Caco-2 (cell line): ENCODE measurements at regions not wholly inside any gene's neighbourhood (a gene's known extent, or its start where the extent isn't known, plus 50 kb on each side); places are given as distances from the start of the nearest gene placed in this dataset.

Source experiments
- BruUV-seq: library from RNA; stranded (reverse); fragments of 400-500 nt; replicated peaks from 2 replicates; lab custom pipeline; 2021; lab: Mats Ljungman, UMichigan
- CTCF ChIA-PET: fragments of 300-600 bp; sonication (Branson Sonifier 250); formaldehyde crosslinking; loops from one replicate; lab custom pipeline; 2022; ENCODE audit warnings: antibody characterized with exemption; lab: Charles Lee
- POLR2A ChIA-PET: fragments of 300-600 bp; sonication (Branson Sonifier 250); formaldehyde crosslinking; loops from one replicate; lab custom pipeline; 2022; ENCODE audit warnings: antibody characterized with exemption; lab: Charles Lee
- DNase-seq, 2 experiments: peaks; one replicate each; pipeline versions ENCODE4 v3.0.0 to v3.0.0-alpha.2; 2020 to 2022
- H3K27me3 ChIP-seq: replicated peaks from 2 replicates; pipeline ENCODE4 v1.6.0; 2011; ENCODE audit warnings: low read length; ENCODE audit not compliant: control insufficient read depth, insufficient read depth
- H3K36me3 ChIP-seq: 2 replicates; pipeline ENCODE4 v1.5.1; 2011; ENCODE audit warnings: low read length; ENCODE audit not compliant: control insufficient read depth, insufficient read depth
- H3K4me1 ChIP-seq: fragments of 250-450 bp; sonication (Bioruptor Pico); 2 replicates; pipeline ENCODE4 v1.5.1; 2020; ENCODE audit warnings: mild to moderate bottlenecking
- H3K4me3 ChIP-seq: 2 replicates; pipeline ENCODE4 v1.5.1; 2011; ENCODE audit warnings: low read depth, mild to moderate bottlenecking, control low read depth, low read length
- H3K9me3 ChIP-seq: fragments of 250-450 bp; sonication (Bioruptor Pico); 2 replicates; pipeline ENCODE4 v1.5.1; 2020; ENCODE audit warnings: mild to moderate bottlenecking, moderate library complexity
- H3K27ac Mint-ChIP-seq: one replicate; pipeline ENCODE4 v1.8.0; 2022; ENCODE audit warnings: mixed read lengths; ENCODE audit not compliant: unreplicated experiment
- H3K27me3 Mint-ChIP-seq: one replicate; pipeline ENCODE4 v1.8.0; 2022; ENCODE audit warnings: mixed read lengths; ENCODE audit not compliant: insufficient read depth, unreplicated experiment
- H3K36me3 Mint-ChIP-seq: one replicate; pipeline ENCODE4 v1.8.0; 2022; ENCODE audit warnings: mild to moderate bottlenecking, mixed read lengths; ENCODE audit not compliant: insufficient read depth, unreplicated experiment
- H3K4me1 Mint-ChIP-seq: one replicate; pipeline ENCODE4 v1.8.0; 2022; ENCODE audit warnings: low read depth, mixed read lengths; ENCODE audit not compliant: unreplicated experiment
- H3K4me3 Mint-ChIP-seq: one replicate; pipeline ENCODE4 v1.8.0; 2022; ENCODE audit warnings: mild to moderate bottlenecking, moderate library complexity, mixed read lengths; ENCODE audit not compliant: unreplicated experiment
- H3K9me3 Mint-ChIP-seq: one replicate; pipeline ENCODE4 v1.8.0; 2022; ENCODE audit warnings: mixed read lengths; ENCODE audit not compliant: unreplicated experiment
- CTCF ChIP-seq, 2 experiments: fragments of 200-600 bp in 1 of 2; IDR thresholded peaks; 1 replicate in 1 of 2; 2 replicates in 1 of 2; pipeline versions ENCODE4 v1.5.1 to v1.8.0; 2011 to 2022; ENCODE audit warnings: antibody characterized with exemption in 1 of 2, control low read depth in 1 of 2, inconsistent platforms in 1 of 2, low read depth in 1 of 2, low read length in 1 of 2, mild to moderate bottlenecking in 1 of 2, moderate library complexity in 1 of 2; ENCODE audit not compliant: insufficient read depth in 1 of 2, severe bottlenecking in 1 of 2, unreplicated experiment in 1 of 2
- intact Hi-C: fragments of 100-400 bp; cut with micrococcal nuclease; formaldehyde crosslinking; loops from one replicate; pipeline ENCODE4 v1.10.0; 2022; ENCODE audit not compliant: unreplicated experiment

- no peak for DNase-seq
- Mint-ChIP-seq H3K9me3 (peaks cover 3% of the 10 kb centered on the region), H3K36me3 (no peaks in the 10 kb centered on the region), H3K27me3 (no peaks in the 10 kb centered on the region), H3K4me1 (no peaks in the 10 kb centered on the region), H3K27ac (no peak overlapping the region), H3K4me3 (no peak overlapping the region)
- Histone ChIP-seq H3K4me1 (no peaks in the 10 kb centered on the region), H3K9me3 (peaks cover 2% of the 10 kb centered on the region; the same call in 1 of the 2 replicates), H3K27me3 (no peaks in the 10 kb centered on the region), H3K4me3 (no peak overlapping the region), H3K36me3 (no peaks in the 10 kb centered on the region)
- intact Hi-C loops = no loop called here
- TF ChIP-seq CTCF (IDR thresholded peaks at IDR 0.05; ENCODE audit: insufficient read depth in 1 of 2, low read depth in 1 of 2, low read length in 1 of 2, severe bottlenecking in 1 of 2, unreplicated experiment in 1 of 2) = no peak
- ChIA-PET POLR2A (no interaction called here), CTCF (no interaction called here)
- BruUV-seq = no TSS peak
These were observed 111.4 kb upstream of the SOX1 start for GRCh38 chr13:111955412-111956065.

- no TSS peak for BruUV-seq
- no peak for DNase-seq
- H3K9me3 Mint-ChIP-seq = no peaks in the 10 kb centered on the region
- Histone ChIP-seq H3K36me3 (no peaks in the 10 kb centered on the region), H3K27me3 (no peaks in the 10 kb centered on the region), H3K4me1 (no peaks in the 10 kb centered on the region), H3K4me3 (no peak overlapping the region), H3K9me3 (no peaks in the 10 kb centered on the region)
- H3K27me3 Mint-ChIP-seq = no peaks in the 10 kb centered on the region
- no peaks in the 10 kb centered on the region for H3K4me1 Mint-ChIP-seq
- no peak overlapping the region for H3K4me3 Mint-ChIP-seq
- no peak for TF ChIP-seq CTCF (IDR thresholded peaks at IDR 0.05; ENCODE audit: insufficient read depth in 1 of 2, low read depth in 1 of 2, low read length in 1 of 2, severe bottlenecking in 1 of 2, unreplicated experiment in 1 of 2)
- no peaks in the 10 kb centered on the region for H3K36me3 Mint-ChIP-seq
- ChIA-PET POLR2A (no interaction called here), CTCF (no interaction called here)
- H3K27ac Mint-ChIP-seq = no peak overlapping the region
- intact Hi-C loops = no loop called here
These were observed 110.4 kb upstream of the SOX1 start for GRCh38 chr13:111956261-111957151.

- H3K4me1 ChIP-seq = no peaks in the 10 kb centered on the region
- H3K36me3 Mint-ChIP-seq = no peaks in the 10 kb centered on the region
- no peak overlapping the region for H3K4me3 ChIP-seq
- no peak overlapping the region for H3K4me3 Mint-ChIP-seq
- no peaks in the 10 kb centered on the region for H3K9me3 Mint-ChIP-seq
- TF ChIP-seq CTCF (IDR thresholded peaks at IDR 0.05; ENCODE audit: insufficient read depth in 1 of 2, low read depth in 1 of 2, low read length in 1 of 2, severe bottlenecking in 1 of 2, unreplicated experiment in 1 of 2) = no peak
- BruUV-seq = no TSS peak
- DNase-seq = no peak
- H3K36me3 ChIP-seq = no peaks in the 10 kb centered on the region
- H3K4me1 Mint-ChIP-seq = no peaks in the 10 kb centered on the region
- intact Hi-C loops = no loop called here
- CTCF ChIA-PET = no interaction called here
- no peaks in the 10 kb centered on the region for H3K27me3 ChIP-seq
- H3K9me3 ChIP-seq = no peaks in the 10 kb centered on the region
- no peak overlapping the region for H3K27ac Mint-ChIP-seq
- POLR2A ChIA-PET = no interaction called here
- no peaks in the 10 kb centered on the region for H3K27me3 Mint-ChIP-seq
These were observed 109.0 kb upstream of the SOX1 start for GRCh38 chr13:111957913-111958450.
